Panc1 (cell line): ENCODE measurements at regions not wholly inside any gene's neighbourhood (a gene's known extent, or its start where the extent isn't known, plus 50 kb on each side); places are given as distances from the start of the nearest gene placed in this dataset.

Experiments used
- POLR2AphosphoS5 ChIP-seq: IDR thresholded peaks from 2 replicates; pipeline ENCODE4 v1.6.1; 2012; ENCODE audit warnings: mild to moderate bottlenecking, low read depth, low read length, moderate library complexity
- TF ChIP-seq, protein P1 (sequence below): fragments of 450-650 bp; IDR thresholded peaks from 2 replicates; pipeline ENCODE4 v1.5.1; 2017; ENCODE audit warnings: mild to moderate bottlenecking
- TF ChIP-seq, protein P2 (sequence below), 2 experiments: IDR thresholded peaks; 2 replicates each; pipeline ENCODE4 v1.6.1; 2011 to 2012; ENCODE audit warnings: low read depth in 2 of 2, control low read depth in 1 of 2, low read length in 1 of 2, mild to moderate bottlenecking in 1 of 2, moderate library complexity in 1 of 2; ENCODE audit not compliant: insufficient read depth in 1 of 2

DNA sequence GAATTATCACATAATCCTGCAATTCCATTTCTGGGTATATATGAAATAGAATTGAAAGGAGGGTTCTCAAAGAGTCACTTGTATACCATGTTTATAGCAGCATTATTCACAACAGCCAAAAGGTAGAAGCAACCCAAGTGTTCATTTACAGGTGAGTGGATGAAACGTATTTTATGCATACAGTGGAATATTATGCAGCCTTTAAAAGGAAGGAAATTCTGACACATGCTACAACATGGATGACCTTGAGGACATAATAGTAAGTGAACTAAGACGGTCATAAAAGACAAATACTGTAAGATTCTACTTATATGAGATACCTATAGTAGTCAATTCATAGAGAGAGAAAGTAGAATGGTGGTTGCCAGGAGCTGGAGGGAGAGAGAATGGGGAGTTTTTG lies 110.8 kb upstream of the LIPC start:
- TF ChIP-seq, protein P1, sequence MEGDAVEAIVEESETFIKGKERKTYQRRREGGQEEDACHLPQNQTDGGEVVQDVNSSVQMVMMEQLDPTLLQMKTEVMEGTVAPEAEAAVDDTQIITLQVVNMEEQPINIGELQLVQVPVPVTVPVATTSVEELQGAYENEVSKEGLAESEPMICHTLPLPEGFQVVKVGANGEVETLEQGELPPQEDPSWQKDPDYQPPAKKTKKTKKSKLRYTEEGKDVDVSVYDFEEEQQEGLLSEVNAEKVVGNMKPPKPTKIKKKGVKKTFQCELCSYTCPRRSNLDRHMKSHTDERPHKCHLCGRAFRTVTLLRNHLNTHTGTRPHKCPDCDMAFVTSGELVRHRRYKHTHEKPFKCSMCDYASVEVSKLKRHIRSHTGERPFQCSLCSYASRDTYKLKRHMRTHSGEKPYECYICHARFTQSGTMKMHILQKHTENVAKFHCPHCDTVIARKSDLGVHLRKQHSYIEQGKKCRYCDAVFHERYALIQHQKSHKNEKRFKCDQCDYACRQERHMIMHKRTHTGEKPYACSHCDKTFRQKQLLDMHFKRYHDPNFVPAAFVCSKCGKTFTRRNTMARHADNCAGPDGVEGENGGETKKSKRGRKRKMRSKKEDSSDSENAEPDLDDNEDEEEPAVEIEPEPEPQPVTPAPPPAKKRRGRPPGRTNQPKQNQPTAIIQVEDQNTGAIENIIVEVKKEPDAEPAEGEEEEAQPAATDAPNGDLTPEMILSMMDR, result no peak
- TF ChIP-seq POLR2AphosphoS5, result no peak
- TF ChIP-seq, protein P2, sequence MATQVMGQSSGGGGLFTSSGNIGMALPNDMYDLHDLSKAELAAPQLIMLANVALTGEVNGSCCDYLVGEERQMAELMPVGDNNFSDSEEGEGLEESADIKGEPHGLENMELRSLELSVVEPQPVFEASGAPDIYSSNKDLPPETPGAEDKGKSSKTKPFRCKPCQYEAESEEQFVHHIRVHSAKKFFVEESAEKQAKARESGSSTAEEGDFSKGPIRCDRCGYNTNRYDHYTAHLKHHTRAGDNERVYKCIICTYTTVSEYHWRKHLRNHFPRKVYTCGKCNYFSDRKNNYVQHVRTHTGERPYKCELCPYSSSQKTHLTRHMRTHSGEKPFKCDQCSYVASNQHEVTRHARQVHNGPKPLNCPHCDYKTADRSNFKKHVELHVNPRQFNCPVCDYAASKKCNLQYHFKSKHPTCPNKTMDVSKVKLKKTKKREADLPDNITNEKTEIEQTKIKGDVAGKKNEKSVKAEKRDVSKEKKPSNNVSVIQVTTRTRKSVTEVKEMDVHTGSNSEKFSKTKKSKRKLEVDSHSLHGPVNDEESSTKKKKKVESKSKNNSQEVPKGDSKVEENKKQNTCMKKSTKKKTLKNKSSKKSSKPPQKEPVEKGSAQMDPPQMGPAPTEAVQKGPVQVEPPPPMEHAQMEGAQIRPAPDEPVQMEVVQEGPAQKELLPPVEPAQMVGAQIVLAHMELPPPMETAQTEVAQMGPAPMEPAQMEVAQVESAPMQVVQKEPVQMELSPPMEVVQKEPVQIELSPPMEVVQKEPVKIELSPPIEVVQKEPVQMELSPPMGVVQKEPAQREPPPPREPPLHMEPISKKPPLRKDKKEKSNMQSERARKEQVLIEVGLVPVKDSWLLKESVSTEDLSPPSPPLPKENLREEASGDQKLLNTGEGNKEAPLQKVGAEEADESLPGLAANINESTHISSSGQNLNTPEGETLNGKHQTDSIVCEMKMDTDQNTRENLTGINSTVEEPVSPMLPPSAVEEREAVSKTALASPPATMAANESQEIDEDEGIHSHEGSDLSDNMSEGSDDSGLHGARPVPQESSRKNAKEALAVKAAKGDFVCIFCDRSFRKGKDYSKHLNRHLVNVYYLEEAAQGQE (IDR thresholded peaks at IDR 0.05; ENCODE audit: insufficient read depth in 1 of 2, low read depth in 2 of 2, low read length in 1 of 2), result no peak
